EH (cell line): ENCODE measurements at regions not wholly inside any gene's neighbourhood (a gene's known extent, or its start where the extent isn't known, plus 50 kb on each side); places are given as distances from the start of the nearest gene placed in this dataset.
"Not testable (repeated sequence)": the region's sequence is repeated elsewhere in the genome, so short reads cannot be mapped to it uniquely, and the experiment has no call there.

ENCODE experiments used
- DNase-seq: peaks from one replicate; pipeline ENCODE4 v3.0.0-alpha.2; 2015; ENCODE audit warnings: low read depth

GRCh38 chr14:46433381-46433780 is 218.2 kb downstream of the RPL10L start:
- DNase-seq: no peak

- DNase-seq: no peak
These were observed 219.1 kb downstream of the RPL10L start for GRCh38 chr14:46432516-46432915.

GRCh38 chr14:46417066-46417465 is 234.5 kb downstream of the RPL10L start:
- no peak for DNase-seq

- no peak for DNase-seq
These were observed 246.4 kb downstream of the RPL10L start for GRCh38 chr14:46404865-46405811.

- DNase-seq: not testable (repeated sequence)
These were observed 249.4 kb downstream of the RPL10L start for GRCh38 chr14:46402001-46402690.

- no peak for DNase-seq
These were observed 250.5 kb downstream of the RPL10L start for GRCh38 chr14:46401066-46401465.

- no peak for DNase-seq
These were observed 252.5 kb downstream of the RPL10L start for GRCh38 chr14:46399049-46399448.

GRCh38 chr14:46384611-46385010 is 267.0 kb downstream of the RPL10L start:
- no peak for DNase-seq

GRCh38 chr14:46381674-46382073 is 269.9 kb downstream of the RPL10L start:
- DNase-seq: no peak

GRCh38 chr14:46378248-46378647 is 273.3 kb downstream of the RPL10L start:
- no peak for DNase-seq

GRCh38 chr14:46377305-46377704 is 274.3 kb downstream of the RPL10L start:
- no peak for DNase-seq

- no peak for DNase-seq
These were observed 282.2 kb downstream of the RPL10L start for GRCh38 chr14:46369391-46369790.

- DNase-seq: no peak
These were observed 283.3 kb downstream of the RPL10L start for GRCh38 chr14:46368275-46368674.

- no peak for DNase-seq
These were observed 298.7 kb downstream of the RPL10L start for GRCh38 chr14:46352844-46353243.

- peak; percentile 17 for DNase-seq
These were observed 307.1 kb downstream of the RPL10L start for GRCh38 chr14:46344327-46344937.

- no peak for DNase-seq
These were observed 325.8 kb downstream of the RPL10L start for GRCh38 chr14:46325777-46326176.

- no peak for DNase-seq
These were observed 326.4 kb downstream of the RPL10L start for GRCh38 chr14:46325157-46325556.

GRCh38 chr14:46323404-46323762 is 328.2 kb downstream of the RPL10L start:
- no peak for DNase-seq

- no peak for DNase-seq
These were observed 328.7 kb downstream of the RPL10L start for GRCh38 chr14:46322730-46323403.

GRCh38 chr14:46322076-46322475 is 329.5 kb downstream of the RPL10L start:
- no peak for DNase-seq

GRCh38 chr14:46306267-46306666 is 345.3 kb downstream of the RPL10L start:
- DNase-seq: no peak

- no peak for DNase-seq
These were observed 350.8 kb downstream of the RPL10L start for GRCh38 chr14:46300765-46301164.
